ENCODE measurements at regions not wholly inside any gene's neighbourhood (a gene's known extent, or its start where the extent isn't known, plus 50 kb on each side); places are given as distances from the start of the nearest gene placed in this dataset.

GRCh38 chr12:126819554-126819953 is 1447.4 kb upstream of the TMEM132C start:
- DNase-seq (ENCODE audit: low read depth in 2 of 2), result no peak

DNA sequence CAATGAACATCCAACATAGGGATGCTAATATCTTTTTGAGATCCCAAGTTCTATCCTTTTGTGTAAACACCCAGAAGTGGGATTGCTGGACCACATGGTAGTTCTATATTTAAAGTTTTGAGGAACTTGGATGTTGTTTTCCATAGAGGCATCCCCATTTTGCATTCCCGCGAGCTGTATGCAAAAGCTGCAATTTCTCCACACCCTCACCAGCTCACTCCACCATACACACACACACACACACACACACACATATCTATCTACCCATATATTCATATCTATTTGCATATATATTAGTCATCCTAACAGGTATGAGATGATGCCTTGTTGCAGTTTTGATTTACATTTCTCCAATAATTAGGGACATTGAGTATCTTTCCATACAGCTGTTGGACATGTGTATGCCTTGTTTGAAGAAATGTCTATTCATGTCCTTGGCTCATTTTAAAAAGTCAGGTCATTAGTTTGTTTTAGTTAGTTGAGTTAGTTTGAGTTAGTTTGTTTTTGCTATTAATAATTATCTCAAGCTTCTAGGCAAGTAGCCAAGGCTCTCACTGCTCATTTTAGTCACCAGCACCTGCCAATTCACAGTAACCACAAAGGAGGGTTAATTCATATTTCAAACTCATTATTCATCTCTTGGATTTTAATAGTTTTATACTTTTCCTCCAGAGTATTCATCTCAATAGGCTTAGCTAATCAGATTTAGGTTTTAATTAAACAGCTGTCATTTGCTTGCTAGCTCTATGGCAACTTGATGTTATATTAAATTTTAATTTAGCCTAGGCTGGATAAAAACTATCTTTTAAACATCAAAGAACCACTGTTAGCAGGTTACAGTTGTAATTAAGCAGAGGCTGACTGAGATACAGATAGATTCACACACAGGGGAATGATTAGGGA is 1435.9 kb upstream of the TMEM132C start:
- no peak for DNase-seq (ENCODE audit: low read depth in 2 of 2)

GRCh38 chr12:126837697-126838096 is 1429.3 kb upstream of the TMEM132C start:
- no peak for DNase-seq (ENCODE audit: low read depth in 2 of 2)

DNA sequence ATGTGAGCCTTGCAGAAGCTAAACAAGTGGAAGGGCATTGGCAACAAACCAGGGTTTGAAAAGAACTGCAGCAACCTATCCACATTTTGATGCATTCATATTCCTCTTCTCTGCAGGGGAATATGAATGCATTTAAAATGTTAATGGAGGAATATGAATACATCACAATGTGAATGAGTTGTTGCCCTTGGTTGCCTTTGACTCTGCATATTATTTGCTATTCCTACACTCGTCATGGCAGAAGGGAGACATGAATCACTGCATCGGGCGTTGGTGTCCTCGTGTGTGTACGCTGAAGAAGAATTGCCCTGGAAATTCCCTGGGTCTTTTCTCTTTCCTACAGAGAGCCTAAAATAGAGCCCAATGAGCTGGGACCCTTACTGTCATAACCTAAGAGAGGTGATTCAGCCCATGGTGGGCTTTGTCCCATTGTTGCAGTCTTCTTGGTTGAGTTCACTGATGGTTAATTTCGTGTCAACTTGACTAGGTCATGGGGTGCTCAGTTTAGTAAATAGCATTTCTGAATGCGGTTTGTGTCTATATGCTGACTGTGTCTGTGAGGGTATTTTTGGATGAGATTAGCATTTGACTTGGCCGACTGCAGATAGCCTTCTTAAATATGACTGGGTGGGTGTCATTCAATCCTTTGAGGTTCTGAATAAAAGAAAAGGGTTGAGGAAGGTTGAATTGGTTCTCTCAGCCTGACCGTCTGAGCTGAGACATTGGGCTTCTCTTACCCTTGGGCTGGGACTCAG is 1422.9 kb upstream of the TMEM132C start:
- DNase-seq (ENCODE audit: low read depth in 2 of 2), result no peak

DNA sequence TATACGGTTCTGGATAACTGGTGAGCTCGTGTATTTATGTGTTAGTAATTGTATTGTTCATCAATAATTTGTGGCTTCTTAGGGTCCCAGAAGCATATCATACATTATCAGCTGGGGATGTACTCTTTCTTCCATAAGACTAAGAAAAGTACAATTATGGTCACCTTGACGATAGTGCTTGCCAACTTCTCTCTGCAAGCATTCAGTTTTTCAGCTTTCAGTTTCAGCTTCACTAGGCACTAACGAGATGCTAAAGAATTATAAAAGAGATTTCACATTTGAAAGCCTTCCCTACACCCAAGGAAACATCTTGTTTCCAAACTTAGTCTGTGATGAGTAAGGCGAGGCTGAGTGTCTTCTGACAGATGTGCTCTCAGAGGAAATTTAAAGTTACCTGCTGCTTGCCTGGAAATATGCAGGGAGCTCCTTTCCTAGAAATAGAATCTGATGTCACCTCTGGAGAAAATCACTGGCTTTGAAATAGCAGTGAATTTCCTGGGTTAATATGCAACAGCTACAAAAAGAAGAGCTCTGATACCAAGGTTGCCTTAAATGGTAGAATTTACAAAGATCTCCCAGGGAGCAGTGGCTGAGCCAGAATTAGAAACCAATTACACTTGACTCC is 1419.9 kb upstream of the TMEM132C start:
- DNase-seq (ENCODE audit: low read depth in 2 of 2), result no peak

- DNase-seq (ENCODE audit: low read depth in 2 of 2), result no peak
Measured at GRCh38 chr12:126855768-126856167, 1411.2 kb upstream of the TMEM132C start.

DNA sequence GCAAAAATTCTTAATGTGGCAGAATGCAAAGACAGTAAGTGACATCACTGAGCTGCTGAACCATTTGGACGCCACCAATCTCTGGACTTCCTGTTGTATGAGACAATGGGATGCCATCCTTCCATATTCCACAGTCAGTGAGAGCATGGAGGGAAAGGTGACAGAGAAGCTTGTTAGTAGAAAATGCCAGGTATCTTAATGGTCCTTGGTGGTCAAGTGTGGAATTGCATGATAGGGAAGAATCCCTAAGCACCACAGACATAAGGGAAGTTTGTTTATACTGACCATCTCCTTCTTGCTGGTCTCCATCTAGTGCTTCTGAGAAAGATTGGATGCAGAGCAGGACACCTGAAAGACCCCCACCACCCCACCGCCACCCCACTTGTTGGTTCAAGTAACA is 1410.0 kb upstream of the TMEM132C start:
- DNase-seq (ENCODE audit: low read depth in 2 of 2), result no peak

GRCh38 chr12:126858560-126858959 is 1408.4 kb upstream of the TMEM132C start:
- no peak for DNase-seq (ENCODE audit: low read depth in 2 of 2)

GRCh38 chr12:126860210-126860609 is 1406.8 kb upstream of the TMEM132C start:
- no peak for DNase-seq (ENCODE audit: low read depth in 2 of 2)

- DNase-seq (ENCODE audit: low read depth in 2 of 2), result no peak
Measured at GRCh38 chr12:126862500-126862899, 1404.5 kb upstream of the TMEM132C start.

DNA sequence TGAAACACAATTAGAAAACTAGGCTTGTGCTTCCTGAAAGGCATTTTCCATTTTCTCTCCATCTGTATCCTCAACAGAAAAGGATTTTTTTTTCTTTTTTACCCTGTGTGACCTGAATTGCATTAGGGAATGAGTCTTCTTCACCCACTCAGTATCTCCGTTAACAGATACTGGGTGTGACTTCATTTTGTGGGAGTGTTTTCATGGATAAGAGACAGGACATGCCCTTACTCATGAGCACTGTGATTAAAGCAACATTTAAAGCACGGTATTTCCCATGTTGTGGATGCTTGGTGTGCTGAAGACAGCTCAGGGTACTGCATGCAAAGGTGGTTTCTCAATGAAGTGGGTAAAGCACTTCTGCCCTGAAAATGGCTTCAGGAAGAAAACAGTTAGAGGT is 1397.3 kb upstream of the TMEM132C start:
- no peak for DNase-seq (ENCODE audit: low read depth in 2 of 2)

DNA sequence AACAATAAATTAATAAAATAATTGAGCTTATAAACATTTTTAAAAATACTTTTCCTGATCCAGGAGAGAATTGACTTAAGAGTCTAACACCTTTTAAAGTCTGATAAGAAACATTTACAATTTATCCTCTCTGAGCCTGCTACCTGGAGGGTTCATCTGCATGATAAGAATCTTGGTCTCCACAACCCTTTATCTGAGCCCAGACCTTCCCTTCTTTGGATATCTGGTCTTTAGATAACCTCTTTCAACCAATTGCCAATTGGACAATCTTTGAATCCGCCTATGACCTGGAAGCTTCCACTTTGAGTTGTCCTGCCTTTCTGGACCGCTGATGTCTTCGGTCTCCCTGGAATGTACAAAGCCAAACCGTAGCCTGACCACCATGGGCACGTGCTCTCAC is 1393.3 kb upstream of the TMEM132C start:
- DNase-seq (ENCODE audit: low read depth in 2 of 2), result no peak

DNA sequence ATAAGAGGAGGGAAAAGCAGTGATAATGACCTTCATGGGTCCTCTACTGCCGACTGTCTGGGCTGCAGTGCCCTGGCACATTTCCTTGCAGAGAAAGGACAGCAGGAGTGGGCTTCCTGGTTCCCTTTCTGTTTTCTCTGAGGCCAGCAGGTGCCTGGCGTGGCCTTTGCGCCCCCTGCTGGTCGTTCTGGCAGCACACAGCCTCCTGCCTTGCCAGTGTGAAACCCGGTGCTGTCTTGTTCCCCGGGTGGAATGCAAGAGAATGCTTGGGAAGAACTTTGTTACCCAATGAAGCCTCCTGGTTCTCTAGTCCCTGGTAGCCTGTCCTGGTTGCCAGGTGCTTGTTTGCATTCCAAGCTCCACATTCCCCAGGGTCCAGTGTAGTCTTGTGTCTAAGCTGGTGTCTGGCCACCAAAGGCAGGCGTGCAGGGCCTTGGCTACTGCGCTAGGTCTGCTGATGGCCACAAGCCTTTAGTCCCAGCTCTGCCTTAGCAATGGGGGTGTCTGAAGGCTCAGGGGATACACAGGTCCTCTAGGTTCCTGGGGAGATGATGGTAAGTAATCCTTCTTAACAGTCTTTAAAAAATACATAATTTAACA is 1392.4 kb upstream of the TMEM132C start:
- peak; percentile 13 to 16 for DNase-seq (ENCODE audit: low read depth in 2 of 2)

- no peak for DNase-seq (ENCODE audit: low read depth in 2 of 2)
Measured at GRCh38 chr12:126879842-126880241, 1387.1 kb upstream of the TMEM132C start.

DNA sequence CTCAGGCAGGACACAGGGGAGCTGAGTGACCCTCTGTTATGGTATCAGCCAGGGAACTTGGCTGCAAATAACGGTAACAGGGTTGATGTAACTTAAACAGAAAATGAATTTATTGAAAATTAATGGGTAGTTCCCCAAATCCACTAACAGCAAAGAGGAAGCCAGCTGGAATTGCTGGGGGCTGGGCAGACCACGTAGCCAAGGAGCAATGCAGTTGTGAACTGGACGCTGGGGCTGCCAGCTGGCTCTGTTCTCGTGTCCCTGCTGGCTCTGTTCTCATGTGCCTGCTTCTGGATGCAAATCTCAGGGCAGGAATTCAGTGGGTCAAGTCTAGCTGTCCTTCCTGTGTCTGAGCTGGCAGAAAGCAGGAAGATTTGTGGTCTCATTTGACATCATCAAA is 1383.3 kb upstream of the TMEM132C start:
- no peak for DNase-seq (ENCODE audit: low read depth in 2 of 2)

- DNase-seq (ENCODE audit: low read depth in 2 of 2), result no peak
Measured at GRCh38 chr12:126889501-126889900, 1377.5 kb upstream of the TMEM132C start.

DNA sequence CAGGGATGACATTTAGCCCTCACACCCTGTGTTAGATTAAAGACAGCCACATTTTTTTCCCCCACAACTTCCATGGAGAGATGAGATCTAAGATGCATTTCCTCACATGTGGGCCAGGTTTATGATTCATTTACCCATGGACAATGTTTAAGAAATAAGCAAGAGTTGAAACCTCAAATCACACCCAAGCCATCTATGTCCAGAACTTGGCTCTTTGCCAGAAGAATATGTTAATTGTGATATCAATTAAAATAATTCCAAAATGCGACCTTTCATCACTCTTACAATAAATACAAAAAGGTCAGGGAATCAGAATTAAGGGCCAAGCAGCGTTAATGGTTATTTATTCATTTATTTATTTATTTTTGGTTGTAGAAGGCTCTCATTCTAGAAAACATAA is 1376.9 kb upstream of the TMEM132C start:
- DNase-seq (ENCODE audit: low read depth in 2 of 2), result no peak

GRCh38 chr12:126891789-126892188 is 1375.2 kb upstream of the TMEM132C start:
- DNase-seq (ENCODE audit: low read depth in 2 of 2), result no peak

DNA sequence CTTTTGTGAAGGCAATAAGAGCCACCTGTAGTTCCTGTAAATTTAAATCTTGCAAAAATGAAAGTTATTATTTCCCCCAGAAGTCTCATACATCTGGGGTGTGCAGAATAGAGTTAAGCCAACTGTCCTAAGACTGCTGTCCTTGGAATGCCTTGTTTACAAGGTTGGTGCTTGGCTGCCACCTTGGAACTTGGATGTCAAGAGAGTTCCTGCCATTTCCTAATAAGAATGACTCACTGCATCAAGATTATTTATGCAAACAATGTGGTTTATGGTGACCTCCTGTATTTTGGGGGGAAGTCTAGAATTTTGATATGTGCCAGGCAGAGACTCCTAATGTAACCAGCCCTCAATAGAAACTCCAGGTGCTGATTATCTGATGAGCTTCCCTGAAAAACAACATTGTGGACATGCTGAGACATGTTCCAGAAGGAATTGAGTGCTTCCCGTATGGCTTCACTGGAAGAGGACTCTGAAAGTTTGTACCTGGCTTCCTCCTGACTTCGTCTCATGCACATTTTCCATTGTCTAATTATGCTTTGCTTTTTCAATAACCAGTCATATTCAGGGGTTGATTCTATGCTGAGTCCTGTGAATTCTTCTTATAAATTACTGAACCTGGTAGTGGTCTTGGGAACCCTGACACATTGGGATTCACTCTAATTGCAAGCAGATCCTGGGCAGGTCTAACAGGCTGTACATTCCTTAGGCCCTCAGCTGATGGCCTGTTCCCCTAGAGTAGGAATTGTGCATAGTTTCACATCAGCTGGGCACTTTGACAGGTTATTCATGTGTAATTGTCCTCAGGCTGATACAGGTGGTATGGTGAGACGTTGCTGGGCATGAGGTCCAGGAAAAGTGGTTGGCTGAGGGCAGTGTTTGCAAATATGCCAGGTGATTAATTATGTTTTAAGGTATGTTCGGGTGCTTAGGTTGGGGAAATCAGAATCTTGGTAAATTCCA is 1370.7 kb upstream of the TMEM132C start:
- no peak for DNase-seq (ENCODE audit: low read depth in 2 of 2)

DNA sequence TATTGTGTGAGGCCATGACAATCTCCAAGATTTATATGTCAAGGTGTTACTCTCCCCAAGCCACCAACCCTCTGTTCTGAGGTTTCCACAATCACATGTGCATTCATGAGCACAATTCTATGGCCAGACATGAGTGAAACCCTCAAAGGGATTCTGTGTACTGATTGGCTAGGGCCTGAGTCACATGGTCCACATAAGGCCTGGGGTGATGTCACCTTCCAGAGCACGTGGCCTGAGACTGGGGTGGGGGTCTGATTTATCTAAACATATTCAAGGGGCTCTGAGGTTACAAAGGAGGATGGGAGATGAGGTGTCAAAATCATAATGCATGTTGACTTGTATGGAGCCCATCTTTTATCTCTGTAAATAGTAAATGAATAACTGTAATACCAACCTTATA is 1369.9 kb upstream of the TMEM132C start:
- no peak for DNase-seq (ENCODE audit: low read depth in 2 of 2)

- DNase-seq (ENCODE audit: low read depth in 2 of 2), result no peak
Measured at GRCh38 chr12:126897778-126898177, 1369.2 kb upstream of the TMEM132C start.
